CD4-positive, alpha-beta T cell treated with Interleukin-10 for 1 hour (primary cell): ENCODE measurements at regions not wholly inside any gene's neighbourhood (a gene's known extent, or its start where the extent isn't known, plus 50 kb on each side); places are given as distances from the start of the nearest gene placed in this dataset.

Experiments
- DNase-seq: peaks from one replicate; pipeline ENCODE4 v3.0.0-alpha.2; 2020

GRCh38 chr1:223445402-223445801 is 52.2 kb downstream of the CCDC185 start:
- DNase-seq = no peak

DNA sequence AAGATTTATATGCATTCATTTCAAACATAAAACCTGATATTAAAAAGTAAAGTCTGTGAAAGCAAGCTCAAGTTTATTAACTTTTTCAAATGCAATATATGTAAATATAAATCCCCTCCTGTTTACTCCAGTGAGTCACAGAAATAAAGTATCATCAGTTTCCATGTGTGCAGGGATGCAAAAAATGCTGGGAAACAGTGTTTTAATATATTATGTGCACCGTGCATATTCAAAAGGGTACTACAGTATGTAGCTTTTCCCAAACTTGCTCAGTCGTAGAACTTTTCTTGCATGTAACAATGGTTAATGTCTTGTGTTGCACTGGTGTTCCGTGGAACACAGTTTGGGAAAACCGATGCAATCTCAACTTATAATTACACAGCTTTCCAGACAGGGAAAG is 60.7 kb downstream of the CCDC185 start:
- no peak for DNase-seq

DNA sequence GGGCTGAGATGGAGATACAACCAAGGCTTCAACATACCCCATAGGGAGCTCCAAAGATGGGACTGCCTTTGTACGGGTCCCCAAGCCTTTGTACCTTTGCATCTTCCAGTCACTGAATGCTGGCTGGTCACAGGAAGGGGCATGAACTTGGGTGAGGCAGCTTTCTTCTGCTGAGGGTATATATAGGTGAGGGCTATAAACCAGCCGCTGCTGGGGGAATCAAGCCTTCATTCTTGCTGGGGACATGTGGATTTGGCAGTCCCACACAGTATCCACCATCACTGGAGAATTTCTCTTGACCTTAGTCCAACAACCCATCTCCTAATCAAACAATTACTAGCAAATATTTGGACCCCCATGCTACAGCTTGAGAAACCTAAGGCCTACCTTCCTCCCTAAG is 61.7 kb downstream of the CCDC185 start:
- no peak for DNase-seq

- no peak for DNase-seq
Observed at GRCh38 chr1:223455470-223455869, 62.3 kb downstream of the CCDC185 start.

DNA sequence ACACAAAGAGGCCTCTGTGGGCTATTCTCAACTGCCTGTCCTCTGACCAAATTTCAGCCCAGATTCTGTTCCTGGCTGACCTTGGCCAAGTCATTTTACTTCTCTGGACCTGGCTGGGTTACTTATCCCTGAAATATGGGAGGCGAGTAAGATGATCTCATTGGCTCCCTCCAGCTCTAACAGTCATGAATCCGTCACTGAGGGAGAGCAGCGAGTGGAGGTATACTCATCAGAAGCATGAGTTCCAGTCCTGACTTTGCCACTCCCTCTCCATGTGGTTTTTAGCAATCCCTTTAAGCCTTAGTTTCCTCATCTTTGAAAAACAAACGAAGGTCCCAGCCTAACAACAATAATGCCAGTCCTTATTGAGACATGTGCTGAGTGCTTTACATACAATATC is 63.5 kb downstream of the CCDC185 start:
- no peak for DNase-seq

DNA sequence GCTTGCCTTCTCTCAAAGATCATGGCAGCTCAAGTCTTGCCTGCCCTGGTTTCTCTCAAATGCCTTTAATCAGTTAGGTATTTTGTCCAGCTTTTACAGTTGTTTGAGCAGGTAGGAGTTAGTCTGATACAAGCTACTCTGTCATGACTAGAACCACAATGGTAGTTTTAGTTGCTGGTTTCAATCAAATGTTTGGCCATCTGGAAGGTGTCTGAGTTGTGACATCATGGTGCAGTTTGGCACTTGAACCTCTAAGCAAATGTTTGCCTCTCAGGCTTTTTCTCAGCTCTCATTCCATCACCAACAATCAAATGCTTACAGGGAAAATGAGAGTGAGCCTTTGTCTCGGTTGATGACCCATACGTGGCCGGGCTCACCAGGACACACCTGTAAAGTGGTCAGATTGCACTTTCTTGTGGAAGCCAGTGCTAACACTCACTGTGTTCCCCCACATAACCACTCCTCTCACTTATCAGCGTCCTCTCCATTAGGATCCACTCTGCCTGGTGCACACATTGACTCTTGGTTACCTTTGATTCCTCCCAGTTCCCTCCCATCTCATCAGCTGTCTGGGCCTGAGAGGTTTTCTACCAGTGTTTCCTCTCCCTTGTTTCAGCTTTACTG is 67.5 kb downstream of the CCDC185 start:
- no peak for DNase-seq

DNA sequence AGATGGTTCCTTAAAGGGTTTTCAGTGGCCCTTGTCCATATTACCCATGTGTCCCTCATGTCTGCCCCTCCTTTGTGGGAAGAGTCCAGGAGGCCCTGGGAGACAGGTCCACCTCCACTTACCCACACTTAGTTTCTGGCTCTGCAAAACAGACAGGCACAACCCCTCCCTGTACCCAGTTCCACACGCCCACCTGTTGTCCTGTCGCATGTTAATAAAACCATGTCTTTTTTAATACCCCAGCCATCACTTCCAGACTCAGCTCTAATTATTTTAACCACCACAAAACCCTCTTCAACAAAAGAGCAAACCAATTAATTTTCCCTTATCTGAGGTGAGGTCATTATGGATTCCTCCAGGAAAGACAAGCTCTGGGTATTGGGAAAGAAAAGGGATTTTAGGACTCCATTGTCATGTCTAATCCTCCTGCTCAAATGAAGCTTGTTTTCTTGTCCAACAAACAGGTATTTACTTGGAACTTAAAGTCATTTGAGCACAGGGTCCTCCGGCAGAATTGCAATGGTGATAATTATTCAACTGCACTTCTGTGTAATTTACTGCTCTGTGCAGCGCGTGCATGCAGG is 68.9 kb downstream of the CCDC185 start:
- no peak for DNase-seq

- DNase-seq = no peak
Observed at GRCh38 chr1:223462866-223463404, 69.7 kb downstream of the CCDC185 start.

DNA sequence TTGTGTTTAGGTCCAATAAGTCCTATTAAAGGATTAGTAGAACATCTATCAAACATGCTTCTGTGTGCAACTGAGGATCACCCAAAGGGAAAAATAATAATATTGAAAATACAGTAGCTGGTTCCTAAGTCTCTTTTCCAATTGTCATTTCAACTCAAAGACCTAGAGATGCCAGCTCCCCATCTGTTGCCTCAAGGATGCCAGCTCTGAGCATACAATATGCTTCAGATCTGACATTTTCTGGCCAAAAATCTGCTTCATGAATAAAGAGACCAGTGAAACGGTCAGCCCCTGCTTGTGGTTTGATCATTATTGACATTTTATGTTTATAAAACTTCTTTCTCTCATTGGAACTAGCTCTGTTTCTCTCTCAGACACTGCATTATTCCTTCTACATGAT is 72.9 kb downstream of the CCDC185 start:
- DNase-seq = no peak

DNA sequence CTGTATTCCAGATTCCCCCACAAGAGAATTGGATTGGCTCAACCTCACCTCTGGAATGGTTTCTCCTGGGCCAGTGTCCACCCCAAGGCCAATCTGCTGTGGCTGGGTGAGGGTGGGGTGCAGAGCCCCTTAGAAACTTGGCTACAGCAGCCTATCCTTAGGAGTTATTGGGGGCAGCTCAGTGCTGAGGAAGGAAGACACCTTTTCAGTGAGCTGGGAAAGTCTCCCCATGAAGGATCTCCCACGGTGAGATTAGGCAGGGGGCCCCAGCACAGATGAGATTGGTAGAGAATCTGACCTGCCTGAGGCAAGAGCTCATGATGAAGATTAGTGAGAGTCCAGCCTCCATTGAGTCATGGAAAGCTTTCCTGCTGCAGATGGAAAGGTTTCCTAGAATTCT is 78.4 kb downstream of the CCDC185 start:
- no peak for DNase-seq

DNA sequence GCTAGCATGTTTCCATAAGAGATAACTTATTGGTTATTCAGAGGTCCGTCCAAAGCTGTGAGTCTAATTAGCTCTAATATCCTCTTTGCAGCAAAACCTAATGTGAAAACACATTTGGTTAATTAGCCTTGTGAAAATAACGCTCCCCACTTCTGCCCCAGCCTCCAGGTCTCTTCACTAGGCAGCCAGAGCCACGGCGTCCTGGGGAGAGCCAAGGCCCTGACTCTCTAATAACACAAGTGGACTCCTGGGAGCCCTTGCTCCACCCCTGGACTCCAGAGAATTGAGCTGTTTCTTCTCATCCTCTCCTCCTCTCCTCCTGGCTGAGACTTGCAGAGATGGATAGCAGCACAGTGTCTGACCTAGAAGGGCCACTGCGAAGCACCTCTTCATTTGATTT is 78.8 kb downstream of the CCDC185 start:
- DNase-seq = no peak

GRCh38 chr1:223473601-223474344 is 80.6 kb downstream of the CCDC185 start:
- no peak for DNase-seq

- DNase-seq = no peak
Observed at GRCh38 chr1:223474804-223475203, 81.6 kb downstream of the CCDC185 start.

DNA sequence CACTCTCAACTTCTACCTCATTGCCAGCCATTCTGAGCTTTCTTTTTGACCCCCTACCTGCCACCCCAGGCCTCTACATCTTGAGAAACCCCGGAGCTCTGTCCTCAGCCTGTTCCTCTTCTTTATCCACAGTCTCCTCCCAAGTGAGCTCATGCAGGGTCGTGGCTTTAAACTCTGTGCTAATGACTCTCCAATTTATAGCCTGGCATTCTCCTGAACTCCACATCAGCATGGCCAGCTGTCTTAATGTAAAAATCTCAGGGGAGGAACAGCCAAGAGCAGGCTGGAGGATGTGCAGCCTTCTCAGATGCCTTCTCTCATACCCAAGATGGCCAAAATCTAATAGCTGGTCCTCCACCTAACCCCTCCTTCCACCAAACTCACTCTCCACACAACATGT is 84.2 kb downstream of the CCDC185 start:
- DNase-seq = no peak

DNA sequence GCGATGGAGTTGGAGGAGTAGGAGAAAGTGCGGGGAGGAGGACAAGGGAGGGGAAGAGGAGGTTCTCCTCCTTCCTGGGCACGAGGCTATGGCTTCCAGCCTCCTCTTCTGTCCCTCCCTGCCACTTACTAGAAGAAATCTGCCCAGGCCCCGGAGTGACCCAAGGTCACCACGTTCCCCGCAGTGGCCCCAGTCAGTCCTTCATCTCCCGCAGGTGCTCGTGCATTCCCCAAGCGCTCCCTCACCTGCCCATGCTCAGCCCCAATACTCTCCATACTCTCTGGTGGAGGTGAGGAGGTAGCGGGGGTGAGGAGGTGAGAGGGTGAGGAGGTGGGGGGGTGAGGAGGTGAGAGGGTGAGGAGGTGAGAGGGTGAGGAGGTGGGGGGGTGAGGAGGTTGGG is 85.4 kb downstream of the CCDC185 start:
- DNase-seq = no peak

DNA sequence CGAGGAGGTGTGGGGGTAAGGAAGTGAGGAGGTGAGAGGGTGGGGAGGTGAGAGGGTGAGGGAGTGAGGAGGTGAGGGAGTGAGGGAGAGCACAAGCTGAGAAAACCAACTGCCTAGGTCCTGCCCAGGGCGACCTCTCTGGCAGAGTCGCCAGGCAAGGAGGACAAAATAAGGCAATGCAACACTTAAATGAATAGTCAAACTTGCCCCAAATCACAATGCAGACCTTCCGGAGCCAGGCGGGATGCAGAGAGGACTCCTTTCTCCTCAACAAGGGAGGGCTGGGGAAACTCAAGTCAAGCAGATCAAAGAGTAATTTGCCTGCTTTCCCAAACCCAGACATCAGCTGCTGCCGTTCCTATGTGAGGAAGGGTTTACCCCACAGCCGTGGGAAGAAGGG is 86.0 kb downstream of the CCDC185 start:
- DNase-seq = no peak

DNA sequence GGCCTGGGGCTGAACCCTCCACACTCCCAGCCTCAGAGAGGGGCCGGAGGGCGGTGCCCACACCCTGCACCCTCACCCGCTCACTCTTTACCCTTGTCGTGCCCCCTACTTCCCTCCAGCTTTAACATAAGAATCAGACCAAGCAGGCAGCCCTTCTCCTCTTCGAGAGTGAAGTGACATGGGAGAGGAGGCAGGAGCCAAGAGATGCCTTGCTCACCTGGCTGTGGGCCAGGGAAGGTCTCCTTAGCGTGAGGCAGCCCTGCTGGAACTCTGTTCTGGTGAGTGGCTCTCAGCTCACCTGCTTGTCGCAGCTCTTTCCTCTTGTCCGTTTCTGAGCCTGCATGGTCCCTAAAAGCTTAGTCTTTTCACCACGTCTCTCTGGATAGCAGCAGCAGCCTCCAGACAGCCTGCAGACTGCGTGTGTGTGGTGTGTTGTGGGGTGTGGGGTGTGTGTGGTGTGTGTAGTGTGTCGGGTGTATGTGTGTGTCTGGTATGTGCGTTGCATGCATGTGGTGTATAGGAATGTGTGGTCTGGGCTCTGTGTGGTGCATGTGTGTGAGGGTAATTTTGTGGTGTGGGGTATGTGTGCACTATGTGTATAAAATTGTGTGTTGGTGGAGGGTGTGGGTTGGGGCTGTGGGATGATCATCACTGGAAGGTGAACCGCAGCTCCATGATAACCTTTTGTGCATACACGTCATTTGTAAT is 86.7 kb downstream of the CCDC185 start:
- no peak for DNase-seq

DNA sequence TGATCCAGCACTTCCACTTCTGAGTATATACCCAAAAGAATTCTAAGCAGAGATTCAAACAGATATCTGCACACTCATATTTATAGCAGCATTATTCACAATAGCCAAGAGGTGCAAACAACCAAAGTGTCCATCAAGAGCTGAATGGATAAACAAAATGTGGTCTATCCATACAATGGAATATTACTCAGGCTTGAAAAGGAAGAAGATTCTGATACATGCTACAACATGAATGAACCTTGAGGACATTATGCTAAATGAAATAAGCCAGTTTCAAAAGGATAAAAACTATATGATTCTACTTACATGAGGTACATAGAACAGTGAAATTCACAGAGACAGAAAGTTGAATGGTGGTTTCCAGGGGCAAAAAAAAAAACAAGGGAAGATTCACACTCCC is 88.9 kb downstream of the CCDC185 start:
- DNase-seq = no peak

DNA sequence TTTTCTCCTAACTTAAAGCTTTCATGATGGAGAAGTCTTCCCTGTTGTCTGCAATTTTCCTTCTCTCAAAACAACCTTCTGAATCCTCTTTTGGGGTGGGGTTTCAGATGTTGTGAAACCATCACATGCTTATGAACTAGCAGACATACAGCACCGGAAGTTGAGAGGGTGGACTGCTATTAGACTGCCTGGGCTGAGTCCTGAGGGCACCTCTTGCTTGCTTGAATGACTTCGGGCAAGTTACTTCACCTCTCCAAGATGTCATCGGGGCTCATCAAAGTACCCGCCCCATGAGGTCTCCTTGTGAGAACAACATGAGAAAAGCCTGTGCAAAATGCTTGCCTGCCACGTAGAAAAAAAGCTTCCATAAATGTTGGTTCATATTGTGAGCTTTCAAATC is 89.6 kb downstream of the CCDC185 start:
- peak; percentile 2 for DNase-seq

DNA sequence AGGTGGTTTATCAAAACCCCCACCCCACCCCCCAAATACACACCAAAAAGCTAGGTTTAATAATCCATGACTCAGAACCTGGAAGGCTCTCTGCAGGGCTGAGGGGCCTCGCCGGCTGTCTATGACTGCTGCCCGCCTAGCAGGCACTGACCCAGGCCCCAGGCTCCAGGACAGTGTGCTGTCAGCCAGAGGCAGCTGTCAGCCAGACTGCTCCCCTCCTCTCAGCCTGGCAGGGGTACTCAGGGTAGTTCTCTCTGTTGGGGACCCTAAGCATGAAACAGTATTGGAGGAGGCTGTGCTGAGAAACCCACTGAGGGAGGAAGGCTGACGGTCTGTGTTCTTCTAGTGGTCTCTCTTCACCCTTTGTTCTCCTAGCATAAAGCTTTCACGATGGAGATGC is 90.3 kb downstream of the CCDC185 start:
- DNase-seq = no peak

GRCh38 chr1:223486366-223486765 is 93.2 kb downstream of the CCDC185 start:
- peak; percentile 7 for DNase-seq

DNA sequence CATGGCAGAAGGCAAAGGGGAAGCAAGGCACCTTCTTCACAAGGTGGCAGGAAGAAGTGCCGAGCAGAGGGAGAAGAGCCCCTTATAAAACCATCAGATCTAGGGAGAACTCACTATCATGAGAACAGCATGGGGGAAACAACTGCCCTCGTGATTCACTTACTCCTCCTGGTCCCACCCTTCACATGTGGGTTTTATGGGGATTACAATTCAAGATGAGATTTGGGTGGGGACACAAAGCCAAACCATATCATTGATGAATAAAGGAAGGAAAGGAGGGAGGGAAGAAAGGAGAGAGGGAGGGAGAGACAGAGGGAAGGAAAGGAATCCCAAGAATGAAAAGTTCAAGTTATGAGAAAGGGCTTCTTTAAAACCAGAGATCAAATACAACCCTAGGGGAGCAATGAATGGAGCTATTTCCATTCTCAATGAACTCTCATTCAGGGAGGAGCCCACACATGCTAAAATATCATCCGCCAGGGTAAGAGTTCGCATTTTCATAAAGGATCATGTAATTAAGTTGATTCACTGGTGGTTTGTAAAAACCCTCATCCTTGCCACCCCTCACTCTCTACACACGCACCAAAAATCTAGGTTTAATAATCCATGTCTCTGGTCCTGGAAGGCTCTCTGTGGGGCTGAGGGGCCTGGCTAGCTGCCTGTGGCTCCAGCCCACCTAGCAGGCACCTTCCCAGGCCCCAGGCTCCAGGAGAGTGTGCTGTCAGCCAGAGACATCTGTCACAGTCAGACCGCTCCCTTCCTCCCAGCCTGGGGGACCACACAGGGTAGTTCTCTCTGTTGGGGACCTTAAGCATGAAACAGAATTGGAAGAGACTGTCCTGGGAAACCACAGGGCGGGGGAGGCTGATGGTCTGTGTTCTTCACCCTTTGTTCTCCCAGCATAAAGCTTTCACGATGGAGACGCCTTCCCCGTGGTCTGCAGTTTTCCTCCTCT is 94.0 kb downstream of the CCDC185 start:
- no peak for DNase-seq

DNA sequence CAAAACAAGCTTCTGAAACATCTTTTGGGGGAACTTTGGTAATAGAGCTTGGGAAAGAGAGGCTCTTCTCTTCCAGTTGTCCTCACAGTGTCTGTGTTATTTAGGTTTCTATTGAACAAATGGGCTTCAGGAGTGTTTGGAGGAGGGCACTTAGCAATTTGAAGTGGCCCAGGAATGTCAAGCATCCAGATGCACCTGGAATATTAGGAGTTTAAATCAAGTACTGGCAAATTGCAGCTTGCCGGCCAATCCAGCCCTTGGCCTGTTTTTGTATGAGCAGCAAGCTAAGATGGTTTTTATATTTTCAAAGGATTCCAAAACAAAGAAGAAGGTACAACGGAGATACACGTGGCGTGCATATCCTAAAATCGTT is 94.7 kb downstream of the CCDC185 start:
- no peak for DNase-seq
